IMR-90 (cell line): ENCODE measurements at regions not wholly inside any gene's neighbourhood (a gene's known extent, or its start where the extent isn't known, plus 50 kb on each side); places are given as distances from the start of the nearest gene placed in this dataset.

Experiments
- ATAC-seq: fragments of 200-7000 bp; cut with Tn5 transposase; 2 replicates; pipeline ENCODE4 v1.9.1; 2020; ENCODE audit warnings: low read depth, mild to moderate bottlenecking, moderate library complexity
- BruUV-seq: library from RNA; stranded (reverse); fragments of 400-500 nt; replicated peaks from 2 replicates; lab custom pipeline; 2021; lab: Mats Ljungman, UMichigan
- CTCF ChIA-PET: fragments of 300-600 bp; formaldehyde crosslinking; extraction: SDS; loops from one replicate; lab custom pipeline; 2021; ENCODE audit warnings: antibody characterized with exemption; lab: Yijun Ruan, JAX
- POLR2A ChIA-PET: fragments of 300-600 bp; sonication (Branson Sonifier 250); formaldehyde crosslinking; loops from one replicate; lab custom pipeline; 2022; ENCODE audit warnings: antibody characterized with exemption; ENCODE audit not compliant: unreplicated experiment; lab: Charles Lee
- DNase-seq: peaks from one replicate; pipeline ENCODE4 v3.0.0; 2013
- H2AFZ ChIP-seq: replicated peaks from 2 replicates; pipeline ENCODE3; 2013; ENCODE audit warnings: low read length, mild to moderate bottlenecking; ENCODE audit not compliant: poor library complexity
- H2AK5ac ChIP-seq: 2 replicates; pipeline ENCODE4 v1.6.1; 2013; ENCODE audit warnings: low read depth, low read length, inconsistent platforms
- H2AK9ac ChIP-seq: replicated peaks from 2 replicates; pipeline ENCODE3; 2013; ENCODE audit warnings: mild to moderate bottlenecking, low read depth, low read length, moderate library complexity; ENCODE audit not compliant: poor library complexity
- H2BK120ac ChIP-seq: 2 replicates; pipeline ENCODE4 v1.6.1; 2013; ENCODE audit warnings: low read depth, low read length, inconsistent platforms
- H2BK15ac ChIP-seq: 3 replicates; pipeline ENCODE4 v1.6.1; 2013; ENCODE audit warnings: low read depth, low read length, inconsistent platforms
- H2BK20ac ChIP-seq: 2 replicates; pipeline ENCODE4 v1.6.1; 2013; ENCODE audit warnings: low read depth, mild to moderate bottlenecking, inconsistent platforms, low read length, moderate library complexity
- H2BK5ac ChIP-seq: 2 replicates; pipeline ENCODE4 v1.6.1; 2013; ENCODE audit warnings: mild to moderate bottlenecking, low read depth, low read length, inconsistent platforms; ENCODE audit not compliant: poor library complexity, severe bottlenecking
- H3K14ac ChIP-seq: replicated peaks from 2 replicates; pipeline ENCODE4 v1.6.1; 2013; ENCODE audit warnings: low read depth, low read length, inconsistent platforms
- H3K18ac ChIP-seq: 2 replicates; pipeline ENCODE4 v1.6.1; 2013; ENCODE audit warnings: low read depth, low read length, control low read depth
- H3K23ac ChIP-seq: 2 replicates; pipeline ENCODE4 v1.6.1; 2013; ENCODE audit warnings: low read depth, low read length, inconsistent platforms
- H3K27ac ChIP-seq: 2 replicates; pipeline ENCODE4 v1.5.1; 2013; ENCODE audit warnings: mild to moderate bottlenecking, control low read depth, low read length; ENCODE audit not compliant: insufficient read depth
- H3K27me3 ChIP-seq: 2 replicates; pipeline ENCODE4 v1.6.1; 2013; ENCODE audit warnings: low read length; ENCODE audit not compliant: control insufficient read depth, insufficient read depth
- H3K36me3 ChIP-seq: 2 replicates; pipeline ENCODE4 v1.6.1; 2013; ENCODE audit warnings: low read length, mixed read lengths; ENCODE audit not compliant: control insufficient read depth, insufficient read depth
- H3K4ac ChIP-seq: 2 replicates; pipeline ENCODE4 v1.6.1; 2013; ENCODE audit warnings: low read depth, low read length, inconsistent platforms
- H3K4me1 ChIP-seq: 2 replicates; pipeline ENCODE4 v1.6.1; 2013; ENCODE audit warnings: low read length, mixed read lengths; ENCODE audit not compliant: control insufficient read depth, insufficient read depth
- H3K4me2 ChIP-seq: 2 replicates; pipeline ENCODE4 v1.6.1; 2013; ENCODE audit warnings: low read depth, mild to moderate bottlenecking, control low read depth, low read length, moderate library complexity
- H3K4me3 ChIP-seq: 2 replicates; pipeline ENCODE4 v1.5.1; 2013; ENCODE audit warnings: low read depth, mild to moderate bottlenecking, control low read depth, low read length, moderate library complexity; ENCODE audit not compliant: insufficient read depth
- H3K56ac ChIP-seq: 2 replicates; pipeline ENCODE4 v1.6.1; 2013; ENCODE audit warnings: low read length, inconsistent platforms; ENCODE audit not compliant: insufficient read depth; ENCODE audit errors: extremely low read depth
- H3K79me1 ChIP-seq, 2 experiments: 2 replicates each; pipeline ENCODE4 v1.6.1; 2013; ENCODE audit warnings: low read length in 2 of 2, inconsistent platforms in 1 of 2, low read depth in 1 of 2
- H3K9ac ChIP-seq: 2 replicates; pipeline ENCODE4 v1.6.1; 2013; ENCODE audit warnings: low read depth, low read length, control low read depth
- H3K9me1 ChIP-seq: 2 replicates; pipeline ENCODE4 v1.6.1; 2013; ENCODE audit warnings: low read length, inconsistent platforms; ENCODE audit not compliant: insufficient read depth
- H3K9me3 ChIP-seq: 2 replicates; pipeline ENCODE4 v1.6.1; 2013; ENCODE audit warnings: low read length; ENCODE audit not compliant: control insufficient read depth, insufficient read depth
- H4K20me1 ChIP-seq: 2 replicates; pipeline ENCODE4 v1.6.1; 2013; ENCODE audit warnings: low read length, inconsistent platforms; ENCODE audit not compliant: insufficient read depth
- H4K5ac ChIP-seq: 2 replicates; pipeline ENCODE4 v1.6.1; 2013; ENCODE audit warnings: mild to moderate bottlenecking, low read depth, low read length, control low read depth
- H4K8ac ChIP-seq, 2 experiments: 2 replicates each; pipeline ENCODE4 v1.6.1; 2013; ENCODE audit warnings: low read depth in 2 of 2, low read length in 2 of 2, control low read depth in 1 of 2, inconsistent platforms in 1 of 2
- H4K91ac ChIP-seq: 2 replicates; pipeline ENCODE4 v1.6.1; 2013; ENCODE audit warnings: low read depth, low read length, inconsistent platforms; ENCODE audit not compliant: insufficient read depth
- BHLHE40 ChIP-seq: fragments of 150-350 bp; IDR thresholded peaks from 2 replicates; pipeline ENCODE4 v1.6.1; 2016; ENCODE audit warnings: mild to moderate bottlenecking, low read depth, low read length
- CEBPB ChIP-seq: IDR thresholded peaks from 2 replicates; pipeline ENCODE4 v1.6.1; 2012; ENCODE audit warnings: low read depth, low read length, improper control_type of control experiment
- CHD1 ChIP-seq: IDR thresholded peaks from 2 replicates; pipeline ENCODE4 v1.6.1; 2012; ENCODE audit warnings: low read depth, low read length, improper control_type of control experiment
- FOS ChIP-seq: fragments of 150-350 bp; IDR thresholded peaks from 2 replicates; pipeline ENCODE4 v1.6.1; 2016; ENCODE audit warnings: low read depth, low read length
- MAFK ChIP-seq: IDR thresholded peaks from 2 replicates; pipeline ENCODE4 v1.6.1; 2012; ENCODE audit warnings: low read depth, low read length, improper control_type of control experiment
- MAZ ChIP-seq: IDR thresholded peaks from 2 replicates; pipeline ENCODE4 v1.6.1; 2012; ENCODE audit warnings: low read depth, mild to moderate bottlenecking, low read length, improper control_type of control experiment, moderate library complexity, borderline replicate concordance
- MXI1 ChIP-seq: IDR thresholded peaks from 2 replicates; pipeline ENCODE4 v1.6.1; 2012; ENCODE audit warnings: low read depth, mild to moderate bottlenecking, low read length, moderate library complexity, borderline replicate concordance
- NFE2L2 ChIP-seq: fragments of 150-350 bp; IDR thresholded peaks from 2 replicates; pipeline ENCODE4 v1.6.1; 2016; ENCODE audit warnings: low read depth, mild to moderate bottlenecking, low read length
- POLR2A ChIP-seq: IDR thresholded peaks from 2 replicates; pipeline ENCODE4 v1.6.1; 2012; ENCODE audit warnings: mild to moderate bottlenecking, low read depth, low read length
- RAD21 ChIP-seq: IDR thresholded peaks from 2 replicates; pipeline ENCODE4 v1.6.1; 2012; ENCODE audit warnings: low read length, improper control_type of control experiment
- SMC3 ChIP-seq: fragments of 150-350 bp; IDR thresholded peaks from 2 replicates; pipeline ENCODE4 v1.6.1; 2016; ENCODE audit warnings: low read depth, mild to moderate bottlenecking, antibody characterized with exemption, low read length, moderate library complexity
- WGBS, 2 experiments: methylation state at CpG; one replicate each; pipeline versions ENCODE4 v1.1.5 to v1.1.7; 2013; ENCODE audit warnings: missing lambda C conversion rate in 2 of 2; ENCODE audit not compliant: insufficient read length in 1 of 2; ENCODE audit errors: extremely low coverage in 2 of 2; 5-methylcytosine and 5-hydroxymethylcytosine counted together
- dilution Hi-C: fragments of 300-500 bp; cut with HindIII; formaldehyde crosslinking; loops from one replicate; pipeline ENCODE4 v1.14.3; 2018; ENCODE audit warnings: low sequenced_read_pairs; ENCODE audit not compliant: unreplicated experiment
- in situ Hi-C: fragments of 300-500 bp; cut with MboI; formaldehyde crosslinking; loops from 3 replicates; pipeline ENCODE4 v1.14.3; 2019; ENCODE audit warnings: low sequenced_read_pairs, inconsistent platforms, mixed read lengths
- intact Hi-C: fragments of 100-400 bp; cut with micrococcal nuclease; formaldehyde crosslinking; loops from 2 replicates; pipeline ENCODE4 v1.10.0; 2022

DNA sequence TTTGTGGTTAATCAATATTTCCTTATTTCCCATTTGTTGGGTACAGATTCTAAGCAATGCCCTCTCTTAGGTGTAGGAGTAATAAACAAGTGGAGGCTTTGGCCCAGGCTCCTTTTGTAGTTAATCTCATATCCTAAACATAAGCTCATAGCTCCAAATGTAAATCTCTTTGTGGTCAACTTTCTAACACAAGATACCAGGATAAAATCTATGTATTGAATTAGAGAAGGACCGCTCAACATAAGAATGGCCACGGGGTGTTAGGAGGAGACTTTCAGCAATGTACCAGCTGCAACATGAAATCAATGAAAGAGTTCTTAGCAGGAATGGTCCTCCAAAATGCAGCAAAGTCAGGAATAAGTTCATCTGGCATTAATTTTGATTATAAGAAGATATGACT, 334.5 kb upstream of the ITGA1 start:
- H3K9ac ChIP-seq: no peak overlapping the region
- H3K56ac ChIP-seq: no peak overlapping the region
- H3K79me1 ChIP-seq: no peaks in the 10 kb centered on the region
- H2BK20ac ChIP-seq: no peak overlapping the region
- no peak overlapping the region for H3K23ac ChIP-seq
- no peak overlapping the region for H3K4me3 ChIP-seq
- H3K27me3 ChIP-seq: no peaks in the 10 kb centered on the region
- no peak overlapping the region for H4K91ac ChIP-seq
- dilution Hi-C loops: no loop called here
- intact Hi-C loops: no loop called here
- no peaks in the 10 kb centered on the region for H3K9me1 ChIP-seq
- no peak overlapping the region for H3K27ac ChIP-seq
- ATAC-seq: no peak
- no peak overlapping the region for H4K8ac ChIP-seq
- H2AK9ac ChIP-seq: no peak overlapping the region
- H3K4me2 ChIP-seq: no peak overlapping the region
- no peak overlapping the region for H2AK5ac ChIP-seq
- no peaks in the 10 kb centered on the region for H3K36me3 ChIP-seq
- ChIA-PET CTCF (interaction anchor here (1.1 kb wide), 1 partner anchor 15 kb away, joined by 5 read pairs; no protein-coding TSS in a partner anchor), POLR2A (no interaction called here)
- no peak overlapping the region for H2AFZ ChIP-seq
- H4K5ac ChIP-seq: no peak overlapping the region
- no peak overlapping the region for H3K14ac ChIP-seq
- in situ Hi-C loops: no loop called here
- no peak overlapping the region for H2BK120ac ChIP-seq
- no peaks in the 10 kb centered on the region for H3K9me3 ChIP-seq
- no peaks in the 10 kb centered on the region for H4K20me1 ChIP-seq
- WGBS, 2 experiments: 50% methylated on average over 1 of the region's 2 CpGs; no CpG with 5 or more reads in 1 of the 2 experiments
- H2BK5ac ChIP-seq: no peak overlapping the region
- BruUV-seq: no TSS peak
- DNase-seq: no peak
- no peak overlapping the region for H2BK15ac ChIP-seq
- TF ChIP-seq NFE2L2: no peak
- TF ChIP-seq RAD21: no peak
- no peak for TF ChIP-seq CEBPB
- no peak for TF ChIP-seq FOS
- no peak for TF ChIP-seq CHD1
- TF ChIP-seq MAFK: no peak
- no peak for TF ChIP-seq POLR2A
- no peak for TF ChIP-seq MXI1
- TF ChIP-seq SMC3: no peak
- TF ChIP-seq MAZ: no peak
- no peak for TF ChIP-seq BHLHE40
- no peak overlapping the region for H3K4ac ChIP-seq
- H3K18ac ChIP-seq: no peak overlapping the region
- no peaks in the 10 kb centered on the region for H3K4me1 ChIP-seq
